ENCODE measurements at regions not wholly inside any gene's neighbourhood (a gene's known extent, or its start where the extent isn't known, plus 50 kb on each side); places are given as distances from the start of the nearest gene placed in this dataset.

GRCh38 chr11:90779098-90779497 lies 556.2 kb upstream of the CHORDC1 start:
- no peak overlapping the region for H3K4me3 ChIP-seq (ENCODE audit: control insufficient read depth in 1 of 2, extremely low read depth in 1 of 2, low read length in 1 of 2)
- ChIA-PET CTCF (no interaction called here), POLR2A (no interaction called here)

GRCh38 chr11:90775567-90776165 lies 552.8 kb upstream of the CHORDC1 start:
- H3K27me3 Mint-ChIP-seq = no peaks in the 10 kb centered on the region
- Histone ChIP-seq H3K27ac (ENCODE audit: low read length) (no peak overlapping the region), H3K27me3 (replicated peaks in 1 of 2; ENCODE audit: control insufficient read depth in 2 of 2, extremely low read depth in 1 of 2, insufficient read depth in 2 of 2, low read length in 1 of 2) (no peaks in the 10 kb centered on the region), H3K36me3 (ENCODE audit: control insufficient read depth in 2 of 2, extremely low read depth in 1 of 2, insufficient read depth in 1 of 2, low read length in 1 of 2) (no peaks in the 10 kb centered on the region), H3K4me1 (ENCODE audit: control insufficient read depth in 1 of 2, extremely low read depth in 1 of 2, insufficient read depth in 2 of 2, low read length in 2 of 2) (no peaks in the 10 kb centered on the region), H3K4me3 (ENCODE audit: control insufficient read depth in 1 of 2, extremely low read depth in 1 of 2, low read length in 1 of 2) (no peak overlapping the region), H3K9me3 (no peaks in the 10 kb centered on the region)
- no peak overlapping the region for H3K4me3 Mint-ChIP-seq
- no peak overlapping the region for H3K27ac Mint-ChIP-seq
- ChIA-PET CTCF (no interaction called here), POLR2A (no interaction called here)
- H3K4me1 Mint-ChIP-seq = no peaks in the 10 kb centered on the region
- ATAC-seq (replicated peaks in 1 of 4) = no peak
- H3K9me3 Mint-ChIP-seq = peaks cover 16 to 28% (median 27%) of the 10 kb centered on the region in 3 donors
- no peak for DNase-seq
- no peaks in the 10 kb centered on the region for H3K36me3 Mint-ChIP-seq
- WGBS (ENCODE audit: insufficient coverage) = no CpG with 5 or more reads among the region's 6 CpGs

More at GRCh38 chr11:90779098-90779497, 556.2 kb upstream of the CHORDC1 start:
- Histone ChIP-seq H3K9me3 (no peaks in the 10 kb centered on the region), H3K27ac (ENCODE audit: low read length) (no peak overlapping the region), H3K4me1 (ENCODE audit: control insufficient read depth in 1 of 2, extremely low read depth in 1 of 2, insufficient read depth in 2 of 2, low read length in 2 of 2) (no peaks in the 10 kb centered on the region), H3K27me3 (replicated peaks in 1 of 2; ENCODE audit: control insufficient read depth in 2 of 2, extremely low read depth in 1 of 2, insufficient read depth in 2 of 2, low read length in 1 of 2) (no peaks in the 10 kb centered on the region), H3K36me3 (ENCODE audit: control insufficient read depth in 2 of 2, extremely low read depth in 1 of 2, insufficient read depth in 1 of 2, low read length in 1 of 2) (no peaks in the 10 kb centered on the region)
- H3K27ac Mint-ChIP-seq = no peak overlapping the region
- no peaks in the 10 kb centered on the region for H3K4me1 Mint-ChIP-seq
- peaks cover 11 to 24% (median 19%) of the 10 kb centered on the region in 3 donors for H3K9me3 Mint-ChIP-seq
- ATAC-seq (replicated peaks in 1 of 4) = no peak
- no peak overlapping the region for H3K4me3 Mint-ChIP-seq
- H3K36me3 Mint-ChIP-seq = no peaks in the 10 kb centered on the region
- no peaks in the 10 kb centered on the region for H3K27me3 Mint-ChIP-seq
- DNase-seq = no peak

GRCh38 chr11:90774727-90775566 lies 552.1 kb upstream of the CHORDC1 start:
- WGBS (ENCODE audit: insufficient coverage) = 77% methylated on average over 5 of the region's 13 CpGs
- H3K27ac ChIP-seq (ENCODE audit: low read length) = no peak overlapping the region
- no peaks in the 10 kb centered on the region for H3K36me3 ChIP-seq (ENCODE audit: control insufficient read depth in 2 of 2, extremely low read depth in 1 of 2, insufficient read depth in 1 of 2, low read length in 1 of 2)
- no peak overlapping the region for H3K4me3 ChIP-seq (ENCODE audit: control insufficient read depth in 1 of 2, extremely low read depth in 1 of 2, low read length in 1 of 2)
- POLR2A ChIA-PET = interaction anchor here in 1 of 2 donors (0.7 kb wide), 1 partner anchor 11 kb away, joined by 3 read pairs; no protein-coding TSS in a partner anchor
- Mint-ChIP-seq H3K9me3 (peaks cover 16 to 25% (median 24%) of the 10 kb centered on the region in 3 donors), H3K27ac (no peak overlapping the region), H3K4me3 (no peak overlapping the region), H3K36me3 (no peaks in the 10 kb centered on the region), H3K4me1 (no peaks in the 10 kb centered on the region), H3K27me3 (no peaks in the 10 kb centered on the region)
- DNase-seq (no peak), ATAC-seq (replicated peaks in 1 of 4) (no peak)
- no peaks in the 10 kb centered on the region for H3K27me3 ChIP-seq (replicated peaks in 1 of 2; ENCODE audit: control insufficient read depth in 2 of 2, extremely low read depth in 1 of 2, insufficient read depth in 2 of 2, low read length in 1 of 2)
- H3K4me1 ChIP-seq (ENCODE audit: control insufficient read depth in 1 of 2, extremely low read depth in 1 of 2, insufficient read depth in 2 of 2, low read length in 2 of 2) = no peaks in the 10 kb centered on the region
- CTCF ChIA-PET = no interaction called here
- H3K9me3 ChIP-seq = no peaks in the 10 kb centered on the region

- peaks cover 13 to 30% (median 27%) of the 10 kb centered on the region in 3 donors for H3K9me3 Mint-ChIP-seq
- ATAC-seq (replicated peaks in 1 of 4) = no peak
- 73% methylated on average over 3 of the region's 3 CpGs for WGBS (ENCODE audit: insufficient coverage)
Measured at GRCh38 chr11:90770007-90770406, 547.2 kb upstream of the CHORDC1 start.

GRCh38 chr11:90766121-90766520 lies 543.3 kb upstream of the CHORDC1 start:
- DNase-seq (no peak), ATAC-seq (replicated peaks in 1 of 4) (no peak)
- no peak overlapping the region for H3K27ac ChIP-seq (ENCODE audit: low read length)
- no peaks in the 10 kb centered on the region for H3K9me3 ChIP-seq
- POLR2A ChIA-PET = no interaction called here
- H3K4me1 Mint-ChIP-seq = no peaks in the 10 kb centered on the region
- no peak overlapping the region for H3K4me3 Mint-ChIP-seq
- H3K36me3 Mint-ChIP-seq = no peaks in the 10 kb centered on the region
- H3K27me3 Mint-ChIP-seq = no peaks in the 10 kb centered on the region
- peaks cover 8 to 16% (median 10%) of the 10 kb centered on the region in 3 donors for H3K9me3 Mint-ChIP-seq
- CTCF ChIA-PET = no interaction called here
- H3K4me1 ChIP-seq (ENCODE audit: control insufficient read depth in 1 of 2, extremely low read depth in 1 of 2, insufficient read depth in 2 of 2, low read length in 2 of 2) = no peaks in the 10 kb centered on the region
- H3K27me3 ChIP-seq (replicated peaks in 1 of 2; ENCODE audit: control insufficient read depth in 2 of 2, extremely low read depth in 1 of 2, insufficient read depth in 2 of 2, low read length in 1 of 2) = no peaks in the 10 kb centered on the region
- no peak overlapping the region for H3K27ac Mint-ChIP-seq
- H3K36me3 ChIP-seq (ENCODE audit: control insufficient read depth in 2 of 2, extremely low read depth in 1 of 2, insufficient read depth in 1 of 2, low read length in 1 of 2) = no peaks in the 10 kb centered on the region
- no peak overlapping the region for H3K4me3 ChIP-seq (ENCODE audit: control insufficient read depth in 1 of 2, extremely low read depth in 1 of 2, low read length in 1 of 2)
- no CpG with 5 or more reads among the region's 3 CpGs for WGBS (ENCODE audit: insufficient coverage)

More at GRCh38 chr11:90770007-90770406, 547.2 kb upstream of the CHORDC1 start:
- Histone ChIP-seq H3K4me1 (ENCODE audit: control insufficient read depth in 1 of 2, extremely low read depth in 1 of 2, insufficient read depth in 2 of 2, low read length in 2 of 2) (no peaks in the 10 kb centered on the region), H3K4me3 (ENCODE audit: control insufficient read depth in 1 of 2, extremely low read depth in 1 of 2, low read length in 1 of 2) (no peak overlapping the region), H3K27ac (ENCODE audit: low read length) (no peak overlapping the region), H3K9me3 (no peaks in the 10 kb centered on the region), H3K36me3 (ENCODE audit: control insufficient read depth in 2 of 2, extremely low read depth in 1 of 2, insufficient read depth in 1 of 2, low read length in 1 of 2) (no peaks in the 10 kb centered on the region), H3K27me3 (replicated peaks in 1 of 2; ENCODE audit: control insufficient read depth in 2 of 2, extremely low read depth in 1 of 2, insufficient read depth in 2 of 2, low read length in 1 of 2) (no peaks in the 10 kb centered on the region)
- ChIA-PET CTCF (no interaction called here), POLR2A (no interaction called here)
- Mint-ChIP-seq H3K36me3 (no peaks in the 10 kb centered on the region), H3K4me3 (no peak overlapping the region), H3K27me3 (no peaks in the 10 kb centered on the region), H3K27ac (no peak overlapping the region), H3K4me1 (no peaks in the 10 kb centered on the region)
- DNase-seq = no peak

- ChIA-PET CTCF (no interaction called here), POLR2A (interaction anchor here in 1 of 2 donors (0.6 kb wide), 1 partner anchor 10 kb away, joined by 3 read pairs; no protein-coding TSS in a partner anchor)
- Histone ChIP-seq H3K27me3 (replicated peaks in 1 of 2; ENCODE audit: control insufficient read depth in 2 of 2, extremely low read depth in 1 of 2, insufficient read depth in 2 of 2, low read length in 1 of 2) (no peaks in the 10 kb centered on the region), H3K36me3 (ENCODE audit: control insufficient read depth in 2 of 2, extremely low read depth in 1 of 2, insufficient read depth in 1 of 2, low read length in 1 of 2) (no peaks in the 10 kb centered on the region), H3K9me3 (no peaks in the 10 kb centered on the region), H3K27ac (ENCODE audit: low read length) (no peak overlapping the region), H3K4me1 (ENCODE audit: control insufficient read depth in 1 of 2, extremely low read depth in 1 of 2, insufficient read depth in 2 of 2, low read length in 2 of 2) (no peaks in the 10 kb centered on the region), H3K4me3 (ENCODE audit: control insufficient read depth in 1 of 2, extremely low read depth in 1 of 2, low read length in 1 of 2) (no peak overlapping the region)
- ATAC-seq (replicated peaks in 1 of 4) (no peak), DNase-seq (no peak)
- no CpG with 5 or more reads among the region's 4 CpGs for WGBS (ENCODE audit: insufficient coverage)
- H3K4me1 Mint-ChIP-seq = no peaks in the 10 kb centered on the region
- peaks cover 9 to 10% (median 9%) of the 10 kb centered on the region in 3 donors for H3K9me3 Mint-ChIP-seq
- H3K36me3 Mint-ChIP-seq = no peaks in the 10 kb centered on the region
- no peak overlapping the region for H3K4me3 Mint-ChIP-seq
- no peaks in the 10 kb centered on the region for H3K27me3 Mint-ChIP-seq
- no peak overlapping the region for H3K27ac Mint-ChIP-seq
Measured at GRCh38 chr11:90764691-90765090, 541.8 kb upstream of the CHORDC1 start.
